ENCODE measurements at regions not wholly inside any gene's neighbourhood (a gene's known extent, or its start where the extent isn't known, plus 50 kb on each side); places are given as distances from the start of the nearest gene placed in this dataset.

GRCh38 chr13:93007928-93008327, 218.7 kb upstream of the GPC6 start:
- Mint-ChIP-seq H3K27me3 (ENCODE audit: low read depth) (no peaks in the 10 kb centered on the region), H3K4me1 (no peaks in the 10 kb centered on the region), H3K27ac (ENCODE audit: unreplicated experiment) (no peak overlapping the region), H3K4me3 (no peak overlapping the region), H3K9me3 (peaks cover 17% of the 10 kb centered on the region), H3K36me3 (ENCODE audit: low read depth) (peaks cover 2% of the 10 kb centered on the region)
- no peak for TF ChIP-seq CTCF (conservative IDR thresholded peaks at IDR 0.05)
- no peak for DNase-seq (ENCODE audit: low read depth, low spot score)

GRCh38 chr13:93017493-93018112, 209.0 kb upstream of the GPC6 start:
- H3K27ac Mint-ChIP-seq (ENCODE audit: unreplicated experiment): no peak overlapping the region
- no peaks in the 10 kb centered on the region for H3K36me3 Mint-ChIP-seq (ENCODE audit: low read depth)
- no peak overlapping the region for H3K4me3 Mint-ChIP-seq
- H3K9me3 Mint-ChIP-seq: peaks cover 17% of the 10 kb centered on the region
- TF ChIP-seq CTCF (conservative IDR thresholded peaks at IDR 0.05): no peak
- H3K27me3 Mint-ChIP-seq (ENCODE audit: low read depth): no peaks in the 10 kb centered on the region
- no peaks in the 10 kb centered on the region for H3K4me1 Mint-ChIP-seq
- DNase-seq (ENCODE audit: low read depth, low spot score): no peak

- no peaks in the 10 kb centered on the region for H3K4me1 Mint-ChIP-seq
- TF ChIP-seq CTCF (conservative IDR thresholded peaks at IDR 0.05): no peak
- H3K36me3 Mint-ChIP-seq (ENCODE audit: low read depth): no peaks in the 10 kb centered on the region
- no peaks in the 10 kb centered on the region for H3K27me3 Mint-ChIP-seq (ENCODE audit: low read depth)
- peaks cover 2% of the 10 kb centered on the region for H3K9me3 Mint-ChIP-seq
- no peak for DNase-seq (ENCODE audit: low read depth, low spot score)
- H3K27ac Mint-ChIP-seq (ENCODE audit: unreplicated experiment): no peak overlapping the region
- H3K4me3 Mint-ChIP-seq: no peak overlapping the region
These were observed 202.7 kb upstream of the GPC6 start for GRCh38 chr13:93023929-93024328.

GRCh38 chr13:93025984-93026383, 200.6 kb upstream of the GPC6 start:
- DNase-seq (ENCODE audit: low read depth, low spot score): no peak
- H3K4me1 Mint-ChIP-seq: no peaks in the 10 kb centered on the region
- no peak overlapping the region for H3K27ac Mint-ChIP-seq (ENCODE audit: unreplicated experiment)
- H3K4me3 Mint-ChIP-seq: no peak overlapping the region
- H3K9me3 Mint-ChIP-seq: no peaks in the 10 kb centered on the region
- no peaks in the 10 kb centered on the region for H3K36me3 Mint-ChIP-seq (ENCODE audit: low read depth)
- no peaks in the 10 kb centered on the region for H3K27me3 Mint-ChIP-seq (ENCODE audit: low read depth)
- TF ChIP-seq CTCF (conservative IDR thresholded peaks at IDR 0.05): no peak

GRCh38 chr13:93029536-93029935, 197.1 kb upstream of the GPC6 start:
- Mint-ChIP-seq H3K4me3 (no peak overlapping the region), H3K27me3 (ENCODE audit: low read depth) (no peaks in the 10 kb centered on the region), H3K27ac (ENCODE audit: unreplicated experiment) (no peak overlapping the region), H3K9me3 (no peaks in the 10 kb centered on the region), H3K4me1 (no peaks in the 10 kb centered on the region), H3K36me3 (ENCODE audit: low read depth) (no peaks in the 10 kb centered on the region)
- no peak for DNase-seq (ENCODE audit: low read depth, low spot score)
- TF ChIP-seq CTCF (conservative IDR thresholded peaks at IDR 0.05): no peak

Measured in neural crest cell (in vitro differentiated cells).